ENCODE measurements at regions not wholly inside any gene's neighbourhood (a gene's known extent, or its start where the extent isn't known, plus 50 kb on each side); places are given as distances from the start of the nearest gene placed in this dataset.

GRCh38 chr18:39622431-39622830 is 2056.8 kb upstream of the CELF4 start:
- Histone ChIP-seq H3K27me3 (ENCODE audit: control insufficient read depth, low read length) (no peaks in the 10 kb centered on the region), H3K36me3 (ENCODE audit: control insufficient read depth, low read length) (no peaks in the 10 kb centered on the region), H3K9me3 (ENCODE audit: control insufficient read depth, insufficient read depth, low read length) (no peaks in the 10 kb centered on the region; the same call in 1 of the 2 replicates), H3K9me2 (replicated peaks; ENCODE audit: control insufficient read depth, low read length) (no peaks in the 10 kb centered on the region), H4K20me1 (ENCODE audit: control insufficient read depth, insufficient read depth, low read depth, low read length) (no peaks in the 10 kb centered on the region), H3K4me1 (ENCODE audit: control insufficient read depth, low read length) (no peaks in the 10 kb centered on the region), H3F3A (ENCODE audit: control insufficient read depth, insufficient read depth) (no peaks in the 10 kb centered on the region), H3K4me3 (ENCODE audit: low read length) (no peak overlapping the region), H3K27ac (ENCODE audit: low read depth, low read length) (no peak overlapping the region), H3K4me2 (ENCODE audit: low read length) (no peak overlapping the region), H3K79me2 (ENCODE audit: control insufficient read depth, low read length) (no peaks in the 10 kb centered on the region)
- TF ChIP-seq CTCF (IDR thresholded peaks at IDR 0.05; ENCODE audit: low read depth, low read length, poor library complexity, severe bottlenecking) (no peak), EZH2phosphoT487 (IDR thresholded peaks at IDR 0.05; ENCODE audit: borderline replicate concordance, low read length) (no peak)

DNA sequence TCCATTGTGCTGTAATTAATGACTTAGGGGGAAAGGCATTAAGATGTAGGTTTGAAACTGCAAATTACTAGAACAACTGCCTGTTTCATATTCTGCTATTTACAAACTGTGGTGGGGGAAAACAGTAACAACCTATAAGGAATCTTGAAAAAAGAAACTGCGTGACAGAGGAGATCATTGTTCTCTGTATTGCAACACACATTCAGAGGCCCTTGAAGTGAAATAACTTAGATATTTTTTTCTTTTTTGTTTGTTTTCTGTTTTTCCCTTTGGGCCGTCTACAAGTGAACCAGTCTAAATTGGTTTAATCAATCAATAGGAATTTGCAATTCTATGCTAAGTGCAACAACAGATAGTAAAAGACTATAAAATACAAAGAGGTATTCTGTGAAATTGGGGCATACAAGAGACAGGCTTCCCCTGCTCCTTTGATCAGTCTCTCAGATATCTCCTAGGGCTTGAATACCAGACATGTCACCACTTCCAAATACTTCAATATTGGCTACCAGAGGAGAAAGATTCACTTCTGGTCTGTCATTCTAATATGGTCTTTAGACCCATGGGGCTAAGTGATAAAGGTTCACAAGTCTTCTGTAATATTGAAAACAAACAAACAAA is 2055.1 kb upstream of the CELF4 start:
- no peaks in the 10 kb centered on the region for H4K20me1 ChIP-seq (ENCODE audit: control insufficient read depth, insufficient read depth, low read depth, low read length)
- H3F3A ChIP-seq (ENCODE audit: control insufficient read depth, insufficient read depth), result no peaks in the 10 kb centered on the region
- no peak overlapping the region for H3K4me3 ChIP-seq (ENCODE audit: low read length)
- H3K27ac ChIP-seq (ENCODE audit: low read depth, low read length), result no peak overlapping the region
- TF ChIP-seq EZH2phosphoT487 (IDR thresholded peaks at IDR 0.05; ENCODE audit: borderline replicate concordance, low read length) (no peak), CTCF (IDR thresholded peaks at IDR 0.05; ENCODE audit: low read depth, low read length, poor library complexity, severe bottlenecking) (no peak)
- H3K79me2 ChIP-seq (ENCODE audit: control insufficient read depth, low read length), result no peaks in the 10 kb centered on the region
- no peak overlapping the region for H3K4me2 ChIP-seq (ENCODE audit: low read length)
- no peaks in the 10 kb centered on the region; the same call in 1 of the 2 replicates for H3K9me3 ChIP-seq (ENCODE audit: control insufficient read depth, insufficient read depth, low read length)
- H3K4me1 ChIP-seq (ENCODE audit: control insufficient read depth, low read length), result no peaks in the 10 kb centered on the region
- H3K9me2 ChIP-seq (replicated peaks; ENCODE audit: control insufficient read depth, low read length), result no peaks in the 10 kb centered on the region
- no peaks in the 10 kb centered on the region for H3K27me3 ChIP-seq (ENCODE audit: control insufficient read depth, low read length)
- no peaks in the 10 kb centered on the region for H3K36me3 ChIP-seq (ENCODE audit: control insufficient read depth, low read length)

DNA sequence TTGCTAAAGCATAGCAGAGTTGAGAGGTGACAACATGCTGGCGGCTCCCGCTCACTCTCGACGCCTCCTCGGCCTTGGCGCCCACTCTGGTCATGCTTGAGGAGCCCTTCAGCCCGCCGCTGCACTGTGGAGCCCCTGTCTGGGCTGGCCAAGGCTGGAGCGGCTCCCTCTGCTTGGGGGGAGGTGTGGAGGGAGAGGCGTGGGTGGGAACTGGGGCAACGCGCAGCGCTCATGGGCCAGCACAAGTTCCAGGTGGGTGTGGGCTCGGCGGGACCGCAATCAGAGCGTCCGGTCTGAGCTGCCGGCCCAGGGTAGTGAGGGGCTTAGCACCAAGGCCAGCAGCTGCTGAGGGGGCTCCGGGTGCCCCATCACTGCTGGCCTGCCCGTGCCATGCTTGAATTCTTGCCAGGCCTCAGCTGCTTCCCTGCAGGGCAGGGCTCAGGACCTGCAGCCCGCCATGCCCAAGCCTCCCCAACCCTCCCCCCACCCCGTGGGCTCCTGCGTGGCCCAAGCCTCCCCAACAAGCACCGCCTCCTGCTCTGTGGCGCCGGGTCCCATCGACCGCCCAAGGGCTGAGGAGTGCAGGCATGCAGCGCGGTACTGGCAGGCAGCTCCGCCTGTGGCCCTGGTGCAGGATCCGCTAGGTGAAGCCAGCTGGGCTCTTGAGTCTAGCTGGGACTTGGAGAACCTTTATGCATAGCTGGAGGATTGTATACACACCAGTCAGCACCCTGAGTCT is 2052.8 kb upstream of the CELF4 start:
- Histone ChIP-seq H3K79me2 (ENCODE audit: control insufficient read depth, low read length) (no peaks in the 10 kb centered on the region), H3K4me1 (ENCODE audit: control insufficient read depth, low read length) (no peaks in the 10 kb centered on the region), H3K9me3 (ENCODE audit: control insufficient read depth, insufficient read depth, low read length) (no peaks in the 10 kb centered on the region; the same call in 1 of the 2 replicates), H3K4me2 (ENCODE audit: low read length) (no peak overlapping the region), H4K20me1 (ENCODE audit: control insufficient read depth, insufficient read depth, low read depth, low read length) (no peaks in the 10 kb centered on the region), H3K4me3 (ENCODE audit: low read length) (no peak overlapping the region), H3K9me2 (replicated peaks; ENCODE audit: control insufficient read depth, low read length) (no peaks in the 10 kb centered on the region), H3K27me3 (ENCODE audit: control insufficient read depth, low read length) (no peaks in the 10 kb centered on the region), H3K27ac (ENCODE audit: low read depth, low read length) (no peak overlapping the region), H3F3A (ENCODE audit: control insufficient read depth, insufficient read depth) (no peaks in the 10 kb centered on the region), H3K36me3 (ENCODE audit: control insufficient read depth, low read length) (no peaks in the 10 kb centered on the region)
- TF ChIP-seq EZH2phosphoT487 (IDR thresholded peaks at IDR 0.05; ENCODE audit: borderline replicate concordance, low read length), result no peak
- no peak for TF ChIP-seq CTCF (IDR thresholded peaks at IDR 0.05; ENCODE audit: low read depth, low read length, poor library complexity, severe bottlenecking)

All from DOHH2 (cell line).